Colonic mucosa (tissue), 4 donors: ENCODE measurements at regions not wholly inside any gene's neighbourhood (a gene's known extent, or its start where the extent isn't known, plus 50 kb on each side); places are given as distances from the start of the nearest gene placed in this dataset.

Experiments
- DNase-seq: peaks from one replicate; pipeline ENCODE4 v3.0.0-alpha.2; 2020
- H3K27ac ChIP-seq: fragments of 200-600 bp; one replicate; pipeline ENCODE4 v1.8.0; 2021
- H3K27me3 ChIP-seq: fragments of 200-600 bp; one replicate; pipeline ENCODE4 v1.8.0; 2021
- H3K36me3 ChIP-seq: fragments of 200-600 bp; one replicate; pipeline ENCODE4 v1.8.0; 2021
- H3K4me1 ChIP-seq: fragments of 200-600 bp; one replicate; pipeline ENCODE4 v1.8.0; 2021; ENCODE audit warnings: mild to moderate bottlenecking
- H3K4me3 ChIP-seq: fragments of 200-600 bp; one replicate; pipeline ENCODE4 v1.8.0; 2021
- H3K9ac ChIP-seq, 2 donors: one replicate each; pipeline ENCODE4 v1.7.0; 2013; ENCODE audit warnings: control low read depth in 2 of 2, low read depth in 2 of 2, low read length in 2 of 2
- H3K9me3 ChIP-seq: fragments of 200-600 bp; one replicate; pipeline ENCODE4 v1.8.0; 2021
- intact Hi-C: fragments of 100-400 bp; cut with DNase I; formaldehyde crosslinking; loops from one replicate; pipeline ENCODE4 v1.14.1; 2022
- TF ChIP-seq, protein P1 (sequence below): fragments of 200-600 bp; IDR thresholded peaks from one replicate; pipeline ENCODE4 v1.8.0; 2022; ENCODE audit warnings: antibody characterized with exemption, mild to moderate bottlenecking
- donor health status: healthy.
- donor health status: DM: no; HTN: no; CAD: no.
- donor health status: DM: no; HTN: no; CAD: no.

DNA sequence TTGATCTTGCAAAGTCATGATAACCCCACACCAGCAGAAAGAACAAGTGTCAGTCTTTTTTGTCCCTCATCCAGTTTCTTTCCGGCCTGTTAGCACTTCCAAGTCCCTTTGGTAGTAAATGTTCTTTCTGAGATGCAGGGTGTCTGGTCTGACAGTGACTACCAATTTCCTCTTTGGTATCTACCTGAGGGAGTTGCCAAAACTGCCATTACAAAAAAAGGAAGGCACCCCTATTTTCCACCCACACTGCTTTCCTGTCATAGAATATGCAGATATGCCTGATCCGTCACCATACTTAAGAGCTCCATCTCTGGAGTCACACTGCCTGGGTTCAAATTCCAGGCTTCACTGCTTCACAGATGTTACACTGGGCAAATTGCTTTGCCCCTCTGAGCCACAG, 72.4 kb downstream of the ZNF281 start:
- no peak overlapping the region for H3K27ac ChIP-seq
- no peaks in the 10 kb centered on the region for H3K36me3 ChIP-seq
- no peaks in the 10 kb centered on the region for H3K27me3 ChIP-seq

DNA sequence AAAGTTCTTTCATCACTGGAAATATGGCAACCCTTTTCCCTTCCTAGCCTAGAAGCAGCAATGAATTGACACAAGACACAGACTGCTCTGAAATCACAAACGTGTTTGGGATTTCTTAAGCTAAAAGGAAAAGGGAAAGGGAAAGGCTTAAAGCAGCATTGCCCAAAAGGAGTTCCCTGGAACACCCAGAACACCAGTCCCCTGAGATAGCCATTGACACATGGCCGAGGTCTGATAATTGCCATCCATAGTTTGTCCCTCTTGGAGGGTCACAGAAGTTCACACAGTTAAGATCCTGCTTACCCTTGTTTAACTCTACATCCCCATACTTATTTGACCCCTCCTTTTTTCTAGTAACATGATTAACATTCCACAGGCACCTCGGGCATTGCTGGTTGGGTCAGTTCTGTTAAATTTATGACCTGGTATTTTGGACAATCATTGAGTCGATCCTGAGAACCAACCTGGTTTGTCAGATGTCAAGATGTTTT, 72.9 kb downstream of the ZNF281 start:
- H3K27me3 ChIP-seq = no peaks in the 10 kb centered on the region
- no peaks in the 10 kb centered on the region for H3K36me3 ChIP-seq
- no peak overlapping the region for H3K27ac ChIP-seq
- H3K9me3 ChIP-seq = no peaks in the 10 kb centered on the region
- intact Hi-C loops = no loop called here
- no peak for DNase-seq
- no peak overlapping the region for H3K9ac ChIP-seq
- TF ChIP-seq, protein P1, sequence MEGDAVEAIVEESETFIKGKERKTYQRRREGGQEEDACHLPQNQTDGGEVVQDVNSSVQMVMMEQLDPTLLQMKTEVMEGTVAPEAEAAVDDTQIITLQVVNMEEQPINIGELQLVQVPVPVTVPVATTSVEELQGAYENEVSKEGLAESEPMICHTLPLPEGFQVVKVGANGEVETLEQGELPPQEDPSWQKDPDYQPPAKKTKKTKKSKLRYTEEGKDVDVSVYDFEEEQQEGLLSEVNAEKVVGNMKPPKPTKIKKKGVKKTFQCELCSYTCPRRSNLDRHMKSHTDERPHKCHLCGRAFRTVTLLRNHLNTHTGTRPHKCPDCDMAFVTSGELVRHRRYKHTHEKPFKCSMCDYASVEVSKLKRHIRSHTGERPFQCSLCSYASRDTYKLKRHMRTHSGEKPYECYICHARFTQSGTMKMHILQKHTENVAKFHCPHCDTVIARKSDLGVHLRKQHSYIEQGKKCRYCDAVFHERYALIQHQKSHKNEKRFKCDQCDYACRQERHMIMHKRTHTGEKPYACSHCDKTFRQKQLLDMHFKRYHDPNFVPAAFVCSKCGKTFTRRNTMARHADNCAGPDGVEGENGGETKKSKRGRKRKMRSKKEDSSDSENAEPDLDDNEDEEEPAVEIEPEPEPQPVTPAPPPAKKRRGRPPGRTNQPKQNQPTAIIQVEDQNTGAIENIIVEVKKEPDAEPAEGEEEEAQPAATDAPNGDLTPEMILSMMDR = no peak
- H3K4me3 ChIP-seq = no peak overlapping the region
- H3K4me1 ChIP-seq = no peaks in the 10 kb centered on the region

More for the DNA sequence above, 72.4 kb downstream of the ZNF281 start:
- Histone ChIP-seq H3K4me3 (no peak overlapping the region), H3K9ac (no peak overlapping the region), H3K9me3 (no peaks in the 10 kb centered on the region), H3K4me1 (no peaks in the 10 kb centered on the region)
- intact Hi-C loops = no loop called here
- TF ChIP-seq, protein P1 = no peak
- DNase-seq = no peak

DNA sequence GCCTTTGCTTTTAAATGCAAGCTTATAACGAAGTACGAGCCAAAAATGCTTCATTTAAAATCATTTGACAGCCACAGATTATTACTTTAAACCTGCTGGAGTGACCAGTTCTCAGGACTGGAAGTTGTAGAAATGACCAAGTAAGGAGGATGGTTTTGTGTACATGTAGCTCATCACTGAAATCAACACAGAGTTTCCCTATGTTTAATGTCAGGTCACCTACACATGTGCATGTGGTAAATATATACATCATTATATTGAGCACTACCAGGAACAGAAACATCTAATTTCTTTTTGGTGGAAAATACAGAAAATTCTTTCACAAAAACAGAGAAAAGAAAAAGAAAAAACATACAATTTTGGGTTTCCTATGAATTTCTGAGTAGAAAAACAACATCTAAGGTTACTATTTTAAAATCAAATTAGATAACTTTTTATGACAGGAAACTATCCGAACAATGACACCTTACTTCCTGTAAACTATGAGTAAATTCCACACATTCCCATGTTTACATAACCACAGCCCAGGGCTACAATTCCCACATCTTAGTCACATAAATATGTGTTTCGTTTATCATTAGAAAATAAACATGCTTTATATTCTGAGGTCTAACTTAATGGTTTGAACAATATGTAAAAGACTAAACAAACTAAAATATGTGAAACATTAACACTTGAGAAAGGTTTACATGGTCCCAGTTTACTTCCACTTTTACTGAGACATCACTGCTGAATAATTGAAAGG, 73.6 kb downstream of the ZNF281 start:
- no peaks in the 10 kb centered on the region for H3K36me3 ChIP-seq
- no peak for DNase-seq
- no peaks in the 10 kb centered on the region for H3K9me3 ChIP-seq
- no peak overlapping the region for H3K27ac ChIP-seq
- intact Hi-C loops = no loop called here
- H3K9ac ChIP-seq = no peak overlapping the region
- no peak overlapping the region for H3K4me3 ChIP-seq
- no peaks in the 10 kb centered on the region for H3K4me1 ChIP-seq
- TF ChIP-seq, protein P1 = no peak
- no peaks in the 10 kb centered on the region for H3K27me3 ChIP-seq

DNA sequence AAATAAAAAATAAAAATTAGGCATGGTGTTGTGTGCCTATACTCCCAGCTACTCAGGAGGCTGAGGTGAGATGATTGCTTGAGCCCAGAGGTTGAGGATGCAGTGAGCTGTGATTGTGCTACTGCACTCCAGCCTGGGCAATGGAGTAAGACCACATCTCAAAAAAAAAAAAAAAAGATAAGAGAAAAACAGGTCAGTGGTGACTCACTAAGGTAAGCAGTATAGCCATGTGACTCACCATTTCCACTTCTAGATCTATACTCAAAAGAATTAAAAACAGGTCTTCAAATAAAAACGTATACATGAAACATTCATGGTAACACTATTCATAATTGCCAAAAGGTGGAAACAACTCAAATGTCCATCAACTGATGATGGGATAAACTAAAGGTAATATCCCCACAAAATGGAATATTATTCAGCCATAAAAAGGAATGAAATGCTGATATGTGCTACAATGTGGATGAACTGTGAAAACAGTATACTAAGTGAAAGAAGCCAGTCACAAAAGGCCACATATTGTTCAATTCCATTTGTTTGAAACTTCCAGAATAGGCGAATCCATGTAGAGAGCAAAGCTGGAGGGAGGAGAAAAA, 75.1 kb downstream of the ZNF281 start:
- no peaks in the 10 kb centered on the region for H3K27me3 ChIP-seq
- no peaks in the 10 kb centered on the region for H3K9me3 ChIP-seq
- H3K9ac ChIP-seq = no peak overlapping the region
- TF ChIP-seq, protein P1 = no peak
- no peak overlapping the region for H3K27ac ChIP-seq
- no peak for DNase-seq
- intact Hi-C loops = no loop called here
- H3K4me3 ChIP-seq = no peak overlapping the region
- no peaks in the 10 kb centered on the region for H3K36me3 ChIP-seq
- H3K4me1 ChIP-seq = no peaks in the 10 kb centered on the region

DNA sequence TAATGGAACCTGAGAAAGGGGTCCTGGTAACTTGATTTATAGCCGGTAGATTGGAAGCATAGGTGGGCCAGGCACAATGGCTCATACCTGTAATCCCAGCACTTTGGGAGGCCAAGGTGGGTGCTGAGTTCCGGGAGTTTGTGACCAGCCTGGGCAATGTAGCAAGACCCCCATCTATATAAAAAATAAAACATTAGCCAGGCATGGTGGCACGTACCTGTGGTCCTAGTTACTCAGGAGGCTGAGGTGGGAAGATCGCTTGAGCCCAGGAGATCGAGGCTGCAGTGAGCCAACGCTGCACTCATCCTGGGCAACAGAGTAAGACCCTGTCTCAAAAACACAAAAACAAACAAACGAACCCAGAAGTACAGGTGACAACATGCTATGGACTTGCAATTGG, 76.5 kb downstream of the ZNF281 start:
- Histone ChIP-seq H3K9me3 (no peaks in the 10 kb centered on the region), H3K27ac (no peak overlapping the region), H3K27me3 (no peaks in the 10 kb centered on the region), H3K36me3 (no peaks in the 10 kb centered on the region), H3K9ac (no peak overlapping the region), H3K4me1 (no peaks in the 10 kb centered on the region), H3K4me3 (no peak overlapping the region)
- intact Hi-C loops = no loop called here
- DNase-seq = no peak
- TF ChIP-seq, protein P1 = no peak
